ENCODE measurements at regions not wholly inside any gene's neighbourhood (a gene's known extent, or its start where the extent isn't known, plus 50 kb on each side); places are given as distances from the start of the nearest gene placed in this dataset.

DNA sequence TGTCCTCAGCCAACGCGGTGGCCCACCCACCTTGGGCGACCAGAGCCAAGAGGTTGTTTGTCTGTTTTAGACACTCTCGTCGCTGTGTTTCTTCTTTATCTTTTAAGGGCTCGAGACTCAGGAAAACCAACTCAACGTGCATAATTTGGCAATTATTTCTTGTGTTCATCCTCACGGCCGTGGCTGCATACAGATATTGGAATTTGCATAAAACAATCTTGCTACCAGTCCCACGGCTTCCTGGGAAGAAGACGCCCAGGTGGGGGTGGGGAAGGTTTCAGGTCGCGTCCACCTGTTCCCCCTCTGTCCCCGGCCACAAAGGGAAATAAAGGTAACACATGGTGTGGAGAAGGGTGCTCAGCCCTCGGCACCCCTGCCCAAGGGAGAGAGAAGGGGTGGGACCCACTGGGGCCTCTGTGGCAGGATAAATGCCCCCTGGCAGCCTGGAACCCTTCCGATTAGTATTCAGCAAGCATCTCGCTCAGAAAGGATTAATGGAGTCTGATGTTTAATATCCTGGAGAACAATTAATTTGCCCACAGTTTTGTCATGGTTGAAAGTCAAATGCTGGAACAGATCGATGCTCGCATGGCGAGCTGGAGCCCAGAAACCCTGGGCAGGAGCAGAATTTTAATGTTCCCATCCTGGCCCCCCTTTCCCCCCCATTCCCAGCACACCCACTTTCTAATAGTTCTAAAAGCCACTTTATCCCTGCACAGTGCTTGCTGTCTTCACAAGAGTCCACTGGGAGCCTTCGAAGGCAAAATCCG, 359.7 kb downstream of the MN1 start:
- TF ChIP-seq FOXP2 (optimal IDR thresholded peaks at IDR 0.05; ENCODE audit: borderline replicate concordance, extremely low read depth, extremely low read length, insufficient read depth) (no peak), SIN3A (IDR thresholded peaks at IDR 0.05; ENCODE audit: borderline replicate concordance, insufficient read depth, low read length) (no peak), POLR2AphosphoS5 (IDR thresholded peaks at IDR 0.05; ENCODE audit: low read depth, low read length) (no peak), TAF1 (IDR thresholded peaks at IDR 0.05; ENCODE audit: borderline replicate concordance, insufficient read depth, low read length) (no peak)
- TF ChIP-seq, protein P1, sequence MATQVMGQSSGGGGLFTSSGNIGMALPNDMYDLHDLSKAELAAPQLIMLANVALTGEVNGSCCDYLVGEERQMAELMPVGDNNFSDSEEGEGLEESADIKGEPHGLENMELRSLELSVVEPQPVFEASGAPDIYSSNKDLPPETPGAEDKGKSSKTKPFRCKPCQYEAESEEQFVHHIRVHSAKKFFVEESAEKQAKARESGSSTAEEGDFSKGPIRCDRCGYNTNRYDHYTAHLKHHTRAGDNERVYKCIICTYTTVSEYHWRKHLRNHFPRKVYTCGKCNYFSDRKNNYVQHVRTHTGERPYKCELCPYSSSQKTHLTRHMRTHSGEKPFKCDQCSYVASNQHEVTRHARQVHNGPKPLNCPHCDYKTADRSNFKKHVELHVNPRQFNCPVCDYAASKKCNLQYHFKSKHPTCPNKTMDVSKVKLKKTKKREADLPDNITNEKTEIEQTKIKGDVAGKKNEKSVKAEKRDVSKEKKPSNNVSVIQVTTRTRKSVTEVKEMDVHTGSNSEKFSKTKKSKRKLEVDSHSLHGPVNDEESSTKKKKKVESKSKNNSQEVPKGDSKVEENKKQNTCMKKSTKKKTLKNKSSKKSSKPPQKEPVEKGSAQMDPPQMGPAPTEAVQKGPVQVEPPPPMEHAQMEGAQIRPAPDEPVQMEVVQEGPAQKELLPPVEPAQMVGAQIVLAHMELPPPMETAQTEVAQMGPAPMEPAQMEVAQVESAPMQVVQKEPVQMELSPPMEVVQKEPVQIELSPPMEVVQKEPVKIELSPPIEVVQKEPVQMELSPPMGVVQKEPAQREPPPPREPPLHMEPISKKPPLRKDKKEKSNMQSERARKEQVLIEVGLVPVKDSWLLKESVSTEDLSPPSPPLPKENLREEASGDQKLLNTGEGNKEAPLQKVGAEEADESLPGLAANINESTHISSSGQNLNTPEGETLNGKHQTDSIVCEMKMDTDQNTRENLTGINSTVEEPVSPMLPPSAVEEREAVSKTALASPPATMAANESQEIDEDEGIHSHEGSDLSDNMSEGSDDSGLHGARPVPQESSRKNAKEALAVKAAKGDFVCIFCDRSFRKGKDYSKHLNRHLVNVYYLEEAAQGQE (IDR thresholded peaks at IDR 0.05; ENCODE audit: insufficient read depth in 1 of 2, low read depth in 2 of 2, low read length in 2 of 2) = no peak

GRCh38 chr22:27443306-27443705, 358.2 kb downstream of the MN1 start:
- no peak for TF ChIP-seq TAF1 (IDR thresholded peaks at IDR 0.05; ENCODE audit: borderline replicate concordance, insufficient read depth, low read length)
- no peak for TF ChIP-seq SIN3A (IDR thresholded peaks at IDR 0.05; ENCODE audit: borderline replicate concordance, insufficient read depth, low read length)
- TF ChIP-seq FOXP2 (optimal IDR thresholded peaks at IDR 0.05; ENCODE audit: borderline replicate concordance, extremely low read depth, extremely low read length, insufficient read depth) = no peak
- TF ChIP-seq, protein P1 (IDR thresholded peaks at IDR 0.05; ENCODE audit: insufficient read depth in 1 of 2, low read depth in 2 of 2, low read length in 2 of 2) = no peak
- TF ChIP-seq POLR2AphosphoS5 (IDR thresholded peaks at IDR 0.05; ENCODE audit: low read depth, low read length) = no peak

DNA sequence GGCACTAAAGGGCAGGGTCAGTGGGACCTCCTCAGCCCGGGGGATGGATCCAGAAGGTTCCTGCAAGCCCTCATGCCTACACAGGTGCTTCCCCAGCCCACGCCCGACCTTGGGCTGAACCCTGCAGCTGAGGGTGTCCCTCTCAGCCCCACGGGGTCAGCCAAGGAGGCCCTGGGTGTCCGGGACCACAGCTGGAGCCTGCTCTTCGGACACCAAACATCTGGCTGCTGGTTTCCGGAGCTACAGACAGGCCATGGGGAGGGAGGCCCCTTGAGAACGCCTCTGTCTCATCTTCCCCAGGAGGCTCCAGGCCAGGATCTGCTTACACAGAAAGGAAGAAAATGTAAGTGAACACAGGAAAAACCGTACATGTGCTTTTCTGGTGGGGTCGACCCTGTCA, 355.7 kb downstream of the MN1 start:
- TF ChIP-seq FOXP2 (optimal IDR thresholded peaks at IDR 0.05; ENCODE audit: borderline replicate concordance, extremely low read depth, extremely low read length, insufficient read depth) (no peak), SIN3A (IDR thresholded peaks at IDR 0.05; ENCODE audit: borderline replicate concordance, insufficient read depth, low read length) (no peak), TAF1 (IDR thresholded peaks at IDR 0.05; ENCODE audit: borderline replicate concordance, insufficient read depth, low read length) (no peak), POLR2AphosphoS5 (IDR thresholded peaks at IDR 0.05; ENCODE audit: low read depth, low read length) (no peak)
- TF ChIP-seq, protein P1 (IDR thresholded peaks at IDR 0.05; ENCODE audit: insufficient read depth in 1 of 2, low read depth in 2 of 2, low read length in 2 of 2) = no peak

DNA sequence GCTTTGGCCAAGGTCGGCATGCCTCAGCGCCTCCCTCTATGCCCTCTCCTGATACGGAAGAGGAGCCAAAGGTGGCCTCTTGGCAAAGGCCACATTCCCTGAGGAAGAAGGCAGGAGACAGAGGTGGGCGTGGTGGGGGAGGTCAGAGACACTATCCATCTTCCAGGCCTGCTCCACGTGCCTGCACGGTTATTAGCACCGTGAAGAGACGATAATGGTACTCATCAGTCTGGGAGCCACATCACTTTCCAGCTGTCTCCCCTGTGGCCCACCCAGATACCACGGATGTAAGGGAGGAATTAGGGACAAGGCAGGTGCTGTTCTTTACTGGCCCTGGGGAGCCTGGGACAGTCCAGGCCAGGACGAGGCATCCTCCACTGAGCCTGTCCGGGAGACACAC, 354.3 kb downstream of the MN1 start:
- TF ChIP-seq POLR2AphosphoS5 (IDR thresholded peaks at IDR 0.05; ENCODE audit: low read depth, low read length) (no peak), TAF1 (IDR thresholded peaks at IDR 0.05; ENCODE audit: borderline replicate concordance, insufficient read depth, low read length) (no peak), FOXP2 (optimal IDR thresholded peaks at IDR 0.05; ENCODE audit: borderline replicate concordance, extremely low read depth, extremely low read length, insufficient read depth) (no peak), SIN3A (IDR thresholded peaks at IDR 0.05; ENCODE audit: borderline replicate concordance, insufficient read depth, low read length) (no peak)
- TF ChIP-seq, protein P1 (IDR thresholded peaks at IDR 0.05; ENCODE audit: insufficient read depth in 1 of 2, low read depth in 2 of 2, low read length in 2 of 2) = no peak

All from PFSK-1 (cell line).